Central memory CD4-positive, alpha-beta T cell (primary cell): ENCODE measurements at regions not wholly inside any gene's neighbourhood (a gene's known extent, or its start where the extent isn't known, plus 50 kb on each side); places are given as distances from the start of the nearest gene placed in this dataset.
"Not testable (repeated sequence)": the region's sequence is repeated elsewhere in the genome, so short reads cannot be mapped to it uniquely, and the experiment has no call there.

Source experiments
- DNase-seq: peaks from one replicate; pipeline ENCODE4 v3.0.0; 2022

GRCh38 chr2:133843551-133843950 lies 275.3 kb upstream of the NCKAP5 start:
- DNase-seq: no peak

- DNase-seq: peak; percentile 29
These were observed 276.1 kb upstream of the NCKAP5 start for GRCh38 chr2:133844214-133844892.

GRCh38 chr2:133846476-133846875 lies 278.2 kb upstream of the NCKAP5 start:
- no peak for DNase-seq

GRCh38 chr2:133847591-133847990 lies 279.3 kb upstream of the NCKAP5 start:
- no peak for DNase-seq

DNA sequence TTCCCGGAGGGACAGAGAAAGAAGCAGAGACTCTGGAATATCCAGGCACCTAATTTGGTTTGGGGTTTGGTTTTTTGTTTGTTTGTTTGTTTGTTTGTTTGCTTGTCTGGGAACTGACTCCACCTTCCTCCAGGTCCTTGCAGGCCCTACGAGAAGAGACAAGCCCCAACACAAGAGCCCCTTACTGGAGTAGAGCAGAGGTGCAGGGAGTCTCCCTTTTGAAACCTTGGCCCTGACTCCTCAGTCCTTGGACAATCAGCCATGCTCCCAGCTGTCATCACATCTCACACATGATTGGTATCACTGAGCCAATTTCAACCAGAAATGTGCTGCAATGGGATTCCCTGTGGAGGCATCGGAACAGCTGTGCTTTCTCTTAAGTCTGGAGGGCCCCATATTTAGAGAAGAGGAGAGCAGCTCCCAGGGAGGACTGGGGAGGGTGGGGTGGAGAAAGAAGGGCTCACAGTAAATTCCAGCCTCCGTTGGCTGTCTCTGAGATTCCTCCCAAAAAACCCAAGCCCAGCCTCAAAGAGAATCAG lies 279.9 kb upstream of the NCKAP5 start:
- DNase-seq: no peak

- DNase-seq: no peak
These were observed 281.1 kb upstream of the NCKAP5 start for GRCh38 chr2:133849341-133849740.

DNA sequence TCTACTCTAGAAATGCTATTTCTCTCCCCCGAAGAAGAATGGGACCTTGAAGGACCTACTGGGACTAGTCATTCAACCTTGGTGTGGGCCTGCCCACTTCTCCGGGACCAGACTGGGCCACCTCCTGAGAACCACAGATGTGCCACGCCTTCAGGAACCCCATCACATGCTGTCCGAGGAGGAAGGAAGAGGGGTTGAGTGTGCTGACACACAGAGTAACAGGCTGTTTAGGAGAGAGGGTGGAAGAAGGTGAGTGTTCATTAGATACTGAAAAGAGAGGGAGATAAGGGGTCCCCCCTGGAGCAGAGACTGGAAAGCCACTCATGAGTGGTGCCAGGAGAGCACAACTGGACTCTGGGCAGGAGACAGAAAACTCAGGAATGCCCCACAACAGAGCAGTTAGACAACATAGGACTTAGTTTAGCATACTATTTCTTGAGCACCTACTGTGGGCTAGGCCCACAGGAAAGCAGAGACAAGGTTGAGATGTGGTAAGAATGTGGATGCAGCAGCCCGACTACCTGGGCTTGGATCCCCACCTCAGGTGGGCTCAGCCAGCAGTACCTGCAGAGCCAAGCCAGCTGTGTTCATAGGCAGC lies 286.4 kb upstream of the NCKAP5 start:
- no peak for DNase-seq

DNA sequence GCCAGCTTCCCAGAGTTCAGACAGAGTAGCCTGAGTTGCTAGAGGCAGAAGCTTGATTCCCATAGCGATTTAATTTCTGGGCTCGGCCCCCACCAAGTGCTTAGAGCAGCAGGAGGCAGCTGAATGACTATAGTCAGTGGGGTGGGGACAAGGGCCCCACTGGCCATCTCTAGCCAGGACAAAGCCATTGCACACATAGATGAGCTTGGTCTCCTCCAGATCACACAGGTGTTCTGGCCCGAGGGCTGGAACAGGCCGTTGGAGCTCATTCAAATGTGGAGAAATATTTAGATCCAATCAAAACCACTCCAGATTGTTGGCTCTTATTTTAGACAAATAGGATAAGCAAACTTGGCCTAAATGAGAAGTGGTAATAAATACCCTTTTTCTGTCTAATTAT lies 287.3 kb upstream of the NCKAP5 start:
- no peak for DNase-seq

GRCh38 chr2:133856678-133857077 lies 288.4 kb upstream of the NCKAP5 start:
- no peak for DNase-seq

GRCh38 chr2:133859578-133859977 lies 291.3 kb upstream of the NCKAP5 start:
- DNase-seq: no peak

GRCh38 chr2:133862400-133862977 lies 294.2 kb upstream of the NCKAP5 start:
- no peak for DNase-seq

- no peak for DNase-seq
These were observed 295.0 kb upstream of the NCKAP5 start for GRCh38 chr2:133863106-133863800.

DNA sequence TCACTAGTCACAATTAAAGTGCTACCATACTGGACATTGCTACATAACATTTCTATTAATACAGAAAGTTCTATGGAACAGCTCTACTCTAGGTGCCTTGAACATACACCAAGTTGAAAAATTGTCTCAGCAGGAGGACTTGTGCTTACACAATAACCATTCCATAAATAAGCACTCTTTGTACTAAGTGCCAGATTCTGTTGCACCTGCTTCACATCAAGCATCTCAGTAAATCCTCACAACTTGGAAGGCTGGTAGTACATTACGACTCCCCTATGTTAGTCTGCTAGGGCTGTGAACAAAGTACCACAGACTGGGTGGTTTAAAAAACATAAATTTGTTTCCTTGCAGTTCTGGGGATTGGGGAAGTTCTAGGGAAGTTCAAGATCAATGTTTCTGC lies 296.9 kb upstream of the NCKAP5 start:
- DNase-seq: no peak

- DNase-seq: no peak
These were observed 298.9 kb upstream of the NCKAP5 start for GRCh38 chr2:133867166-133867565.

- no peak for DNase-seq
These were observed 303.4 kb upstream of the NCKAP5 start for GRCh38 chr2:133871545-133872209.

DNA sequence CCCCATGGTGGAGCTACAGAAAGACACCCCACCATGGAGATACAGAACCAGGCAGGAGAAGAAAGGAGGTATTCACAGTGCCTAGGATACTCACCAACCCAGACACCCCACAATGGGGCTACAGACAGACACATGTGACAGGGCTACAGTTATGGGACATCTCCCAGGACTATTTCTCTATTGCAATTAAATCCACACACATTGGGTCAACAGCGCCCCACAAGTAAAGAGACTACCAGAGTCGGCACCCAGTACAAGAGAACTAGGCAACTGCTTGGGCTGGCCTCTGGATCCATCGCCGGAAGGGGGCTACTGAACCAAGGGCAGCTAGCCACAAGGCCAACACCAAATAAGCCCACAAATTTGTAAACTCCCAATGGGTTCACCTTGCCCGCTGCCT lies 310.1 kb upstream of the NCKAP5 start:
- no peak for DNase-seq

- DNase-seq: no peak
These were observed 311.4 kb upstream of the NCKAP5 start for GRCh38 chr2:133879703-133880102.

GRCh38 chr2:133882159-133882558 lies 313.9 kb upstream of the NCKAP5 start:
- not testable (repeated sequence) for DNase-seq

GRCh38 chr2:133884739-133885381 lies 316.6 kb upstream of the NCKAP5 start:
- no peak for DNase-seq

- DNase-seq: no peak
These were observed 317.6 kb upstream of the NCKAP5 start for GRCh38 chr2:133885847-133886246.

GRCh38 chr2:133886735-133887675 lies 318.7 kb upstream of the NCKAP5 start:
- DNase-seq: peak; percentile 27
